GM18505 (cell line): ENCODE measurements at regions not wholly inside any gene's neighbourhood (a gene's known extent, or its start where the extent isn't known, plus 50 kb on each side); places are given as distances from the start of the nearest gene placed in this dataset.

Experiments
- ATAC-seq: cut with Tn5 transposase; IDR thresholded peaks from one replicate; pipeline ENCODE4 v1.9.1; 2021; ENCODE audit not compliant: unreplicated experiment
- POLR2A ChIP-seq: IDR thresholded peaks from 4 replicates; pipeline ENCODE4 v1.6.1; 2011; ENCODE audit warnings: borderline replicate concordance; ENCODE audit not compliant: insufficient read depth, insufficient read length; ENCODE audit errors: extremely low read depth

DNA sequence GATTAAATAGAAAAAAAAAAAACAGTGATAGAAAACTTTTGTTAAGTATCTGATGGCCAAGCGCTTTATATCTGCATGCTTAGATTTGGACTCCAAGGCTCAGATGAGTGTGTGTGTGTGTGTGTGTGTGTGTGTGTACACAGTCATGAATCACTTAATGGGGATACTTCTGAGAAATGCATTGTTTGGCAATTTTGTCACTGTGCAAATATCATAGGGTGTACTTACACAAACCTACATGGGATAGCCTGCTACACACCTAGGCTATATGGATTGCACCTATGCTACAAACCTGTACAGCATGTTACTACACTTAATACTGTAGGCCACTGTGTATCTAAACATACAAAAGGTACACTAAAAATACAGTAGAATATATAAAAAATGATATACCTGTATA lies 635.6 kb upstream of the NUDT12 start:
- ATAC-seq, result no peak
- TF ChIP-seq POLR2A, result no peak

DNA sequence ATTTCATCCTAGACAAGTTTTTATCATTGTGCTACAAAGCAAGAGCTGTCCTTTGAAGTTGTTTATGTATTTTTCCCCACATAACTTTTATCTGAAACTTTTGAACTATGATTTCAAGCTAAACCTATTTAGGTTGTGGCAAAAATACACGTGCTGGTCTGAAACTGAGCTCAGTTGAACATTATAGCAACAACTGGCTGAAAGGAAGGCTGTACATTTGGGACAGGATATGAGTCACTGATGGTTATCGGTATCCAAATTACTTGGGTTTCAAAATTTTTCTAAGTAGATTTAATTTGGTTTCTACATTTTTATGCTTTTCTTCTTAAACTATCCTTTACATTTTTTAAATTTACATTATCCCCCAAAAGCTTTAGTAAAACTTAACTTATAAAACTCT lies 627.3 kb upstream of the NUDT12 start:
- TF ChIP-seq POLR2A, result no peak
- ATAC-seq, result no peak

DNA sequence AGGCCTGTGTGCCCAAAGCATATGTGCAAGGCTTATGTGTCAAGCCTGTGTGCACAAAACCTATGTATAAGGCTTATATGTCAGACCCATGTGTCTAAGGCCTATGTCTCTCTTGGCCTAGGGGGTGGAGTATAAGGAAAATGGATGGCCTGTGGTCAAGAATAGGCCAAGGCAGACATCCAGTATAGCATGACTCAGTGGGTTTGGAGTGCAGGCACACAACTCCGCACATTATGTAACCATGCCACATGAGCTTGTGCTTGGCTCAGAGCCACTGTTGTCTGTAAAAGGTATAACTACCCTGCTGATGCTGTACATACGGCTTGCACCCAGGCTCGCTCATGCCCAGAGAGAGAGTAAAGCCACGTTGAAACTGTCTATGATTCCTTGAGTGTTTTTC lies 626.4 kb upstream of the NUDT12 start:
- no peak for TF ChIP-seq POLR2A
- ATAC-seq, result no peak

DNA sequence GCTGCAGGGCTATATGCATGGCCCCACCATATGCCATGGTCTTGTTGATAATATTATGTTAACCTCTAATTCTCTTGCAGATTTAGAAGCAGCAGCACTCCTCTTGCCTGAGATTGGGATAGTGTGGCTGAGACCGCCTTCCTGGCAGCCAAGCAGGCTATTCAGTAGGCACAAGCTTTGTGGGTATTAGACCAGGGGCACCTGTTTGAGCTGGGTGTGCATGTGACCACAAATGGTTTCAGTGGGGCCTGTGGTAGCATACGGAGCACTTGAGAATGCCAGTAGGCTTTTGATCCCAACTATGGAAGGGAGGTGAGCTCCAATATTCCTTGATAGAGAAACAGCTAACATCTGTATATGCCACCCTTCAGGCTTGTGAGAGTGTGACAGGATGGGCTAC lies 625.1 kb upstream of the NUDT12 start:
- ATAC-seq, result no peak
- no peak for TF ChIP-seq POLR2A

DNA sequence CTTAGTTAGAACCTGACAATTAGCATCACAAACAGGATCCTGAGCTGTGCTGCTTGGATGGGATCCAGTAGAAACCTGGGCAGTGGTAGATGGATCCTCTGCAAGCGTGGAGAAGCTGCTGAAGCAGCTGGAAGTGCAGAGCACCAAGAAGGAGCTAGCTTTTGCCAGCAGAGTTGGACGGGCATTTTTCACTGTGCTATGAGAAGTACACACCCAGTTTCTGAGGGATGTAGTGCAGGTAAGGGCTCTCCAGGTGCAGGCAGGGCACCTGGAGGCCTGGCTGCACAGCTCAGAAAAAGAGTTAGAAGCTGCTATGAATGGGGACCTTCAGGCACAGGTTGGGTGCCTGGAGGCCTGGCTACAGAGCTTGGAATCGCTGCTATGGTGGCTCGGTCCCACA lies 623.9 kb upstream of the NUDT12 start:
- TF ChIP-seq POLR2A, result no peak
- no peak for ATAC-seq

DNA sequence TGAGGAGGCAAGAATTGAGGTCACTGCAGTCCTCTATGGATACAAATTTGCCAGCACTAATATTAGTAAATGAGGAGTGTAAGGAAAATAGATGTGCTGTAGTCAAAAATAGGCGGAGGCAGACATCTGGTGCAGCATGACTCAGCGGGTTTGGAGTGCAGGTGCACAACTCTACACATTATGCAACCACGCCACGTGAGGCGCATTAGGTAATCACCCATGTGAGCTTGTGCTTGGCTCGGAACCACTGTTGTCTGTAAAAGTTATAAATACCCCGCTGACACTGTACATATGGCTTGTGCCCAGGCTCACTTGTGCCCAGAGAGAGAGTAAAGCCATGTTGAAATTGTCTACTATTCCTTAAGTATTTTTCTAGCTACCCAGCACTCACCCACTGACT lies 623.5 kb upstream of the NUDT12 start:
- TF ChIP-seq POLR2A, result no peak
- no peak for ATAC-seq

DNA sequence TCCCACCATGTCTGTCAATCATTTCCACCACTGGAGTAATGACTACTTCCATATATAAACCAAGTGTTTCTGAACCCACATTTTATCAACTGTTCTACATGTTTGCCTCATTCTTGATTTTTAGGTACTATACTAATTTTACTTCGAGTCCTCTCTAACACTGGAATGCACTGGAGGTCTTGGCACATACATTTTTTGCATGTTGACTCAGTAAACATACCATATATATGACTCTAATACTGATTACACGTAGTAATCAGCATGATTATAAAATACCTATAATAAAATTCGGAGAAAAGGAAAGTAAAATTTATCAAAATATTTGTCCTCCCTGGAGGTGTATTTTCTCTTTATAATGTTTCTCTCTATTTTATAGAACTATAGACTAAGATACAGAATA lies 621.7 kb upstream of the NUDT12 start:
- ATAC-seq, result no peak
- TF ChIP-seq POLR2A, result no peak

DNA sequence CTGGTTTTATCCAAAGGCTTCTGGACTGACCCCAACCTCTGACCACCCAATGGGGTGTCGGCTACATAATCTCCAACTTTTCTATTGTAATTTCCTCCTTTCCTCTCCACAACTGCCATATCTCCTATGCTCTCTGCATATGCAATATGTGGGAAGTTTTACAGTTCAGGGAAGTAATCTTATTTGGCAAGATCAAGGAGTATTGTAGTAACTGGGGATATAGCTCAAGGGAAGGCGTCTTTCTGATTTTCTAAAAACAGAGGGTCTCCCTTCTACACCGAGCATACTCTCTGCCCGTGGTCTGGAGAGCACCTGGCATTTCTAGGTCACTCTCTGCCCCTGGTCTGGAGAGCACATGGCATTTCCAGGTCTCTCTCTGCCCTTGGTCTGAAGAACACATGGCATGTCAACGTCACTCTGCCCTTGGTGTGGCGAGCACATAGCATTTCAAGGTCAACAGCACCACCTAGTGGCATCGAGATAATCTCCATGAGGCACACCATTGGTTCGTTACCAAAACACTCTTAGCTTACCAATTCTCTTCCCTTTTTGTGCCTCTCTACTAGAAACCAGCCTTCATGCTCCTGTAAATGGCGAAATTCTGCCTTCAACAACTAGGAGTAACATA lies 616.4 kb upstream of the NUDT12 start:
- peak; percentile 91 for ATAC-seq
- no peak for TF ChIP-seq POLR2A

DNA sequence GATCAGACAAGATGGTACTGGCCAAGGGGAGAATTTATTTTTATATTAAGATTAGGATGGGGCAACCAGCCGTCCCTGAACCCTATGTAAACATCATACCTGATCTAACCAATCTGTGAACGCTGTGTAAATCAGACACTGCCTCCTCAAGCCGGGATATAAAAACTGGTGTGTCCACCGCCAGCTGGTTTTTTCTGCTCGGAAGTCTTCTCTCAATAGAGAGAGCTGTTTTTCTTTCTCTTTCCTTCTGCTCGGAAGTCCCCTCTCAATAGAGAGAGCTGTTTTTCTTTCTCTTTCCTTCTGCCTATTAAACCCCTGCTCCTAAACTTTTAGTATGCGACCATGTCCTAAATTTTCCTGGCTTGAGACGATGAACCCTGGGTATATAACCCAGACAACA lies 615.5 kb upstream of the NUDT12 start:
- TF ChIP-seq POLR2A, result no peak
- no peak for ATAC-seq

DNA sequence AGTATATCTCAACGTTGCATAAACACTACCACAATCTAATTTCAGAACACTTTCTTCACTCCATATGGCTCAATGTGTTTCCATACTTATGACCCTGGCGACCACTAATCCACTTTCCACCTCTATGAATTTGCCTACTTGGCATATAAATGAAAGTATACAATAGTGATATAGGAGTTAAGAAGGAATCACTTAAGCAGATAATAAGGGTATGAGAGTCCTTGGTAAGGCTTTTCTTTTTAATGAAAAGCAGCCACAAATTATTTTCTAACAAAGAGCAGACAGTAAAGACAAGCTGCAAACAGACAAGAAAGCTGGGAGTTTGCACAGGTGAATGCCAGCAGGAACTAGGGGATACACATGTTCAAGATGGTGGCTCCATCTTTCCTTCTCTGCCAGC lies 615.1 kb upstream of the NUDT12 start:
- no peak for ATAC-seq
- no peak for TF ChIP-seq POLR2A

DNA sequence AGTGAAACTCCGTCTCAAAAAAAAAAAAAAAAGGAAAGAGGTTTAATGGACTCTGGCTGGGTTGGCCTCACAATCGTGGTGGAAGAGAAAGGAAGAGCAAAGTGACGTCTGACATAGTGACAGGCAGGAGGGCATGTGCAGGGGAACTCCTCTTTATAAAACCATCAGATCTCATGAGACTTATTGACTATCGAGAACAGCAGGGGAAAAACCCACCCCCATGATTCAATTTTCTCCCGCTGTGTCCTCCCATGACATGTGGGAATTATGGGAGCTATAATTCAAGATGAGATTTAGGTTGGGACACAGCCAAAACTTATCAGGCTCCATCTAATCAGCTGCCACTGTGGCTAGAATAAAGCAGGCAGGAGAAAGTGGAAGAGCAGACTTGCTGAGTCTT lies 610.4 kb upstream of the NUDT12 start:
- ATAC-seq, result no peak
- TF ChIP-seq POLR2A, result no peak

DNA sequence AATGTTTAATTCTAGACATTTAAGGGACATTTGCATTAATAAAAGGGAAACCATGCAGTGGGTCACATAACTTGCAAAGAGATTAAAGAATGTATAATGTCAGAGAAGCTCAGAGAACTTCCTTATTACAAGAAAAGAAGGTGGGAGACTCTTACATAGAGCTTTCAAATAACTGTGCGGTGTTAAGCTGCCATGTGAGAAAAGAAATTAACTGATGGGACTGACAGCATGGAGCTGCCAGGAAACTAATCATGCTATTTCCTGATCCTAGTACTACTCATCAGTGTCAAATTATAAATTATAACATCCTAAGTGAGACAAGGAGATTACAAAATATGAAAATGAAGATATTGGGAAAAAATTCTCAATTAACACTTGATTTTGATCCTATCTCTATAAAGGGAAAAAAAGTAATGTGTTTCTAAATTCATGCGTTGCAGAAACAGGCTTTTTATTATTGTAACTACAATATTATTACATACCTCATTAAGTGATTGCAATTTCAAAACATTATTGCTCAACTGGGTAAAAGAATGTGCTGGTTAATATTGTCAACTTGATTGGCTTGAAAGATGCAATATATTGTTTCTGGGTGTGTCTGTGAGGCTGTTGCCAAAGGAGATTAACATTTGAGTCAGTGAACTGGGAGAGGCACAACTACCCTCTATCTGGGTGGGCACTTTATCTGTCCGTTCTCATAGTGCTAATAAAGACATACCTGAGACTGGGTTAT lies 609.5 kb upstream of the NUDT12 start:
- no peak for ATAC-seq
- TF ChIP-seq POLR2A, result no peak

DNA sequence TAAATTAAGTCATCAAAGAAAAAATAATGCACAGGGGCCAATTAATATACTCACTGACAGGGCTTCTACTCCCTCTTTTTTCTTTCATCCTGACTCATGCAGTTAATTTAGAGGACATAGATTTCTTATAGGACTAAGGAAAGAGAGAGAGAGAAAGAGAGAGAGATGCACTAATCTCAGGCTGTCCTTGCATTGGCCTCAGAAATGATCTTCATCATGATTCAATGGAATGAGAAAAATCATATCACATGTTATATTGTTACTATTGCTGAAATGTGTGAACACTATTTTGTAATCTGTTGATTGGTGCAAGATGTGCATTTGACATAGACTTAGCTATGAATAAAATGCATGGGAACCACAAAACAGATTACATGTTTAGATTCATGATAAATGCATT lies 608.3 kb upstream of the NUDT12 start:
- TF ChIP-seq POLR2A, result no peak
- ATAC-seq, result no peak

DNA sequence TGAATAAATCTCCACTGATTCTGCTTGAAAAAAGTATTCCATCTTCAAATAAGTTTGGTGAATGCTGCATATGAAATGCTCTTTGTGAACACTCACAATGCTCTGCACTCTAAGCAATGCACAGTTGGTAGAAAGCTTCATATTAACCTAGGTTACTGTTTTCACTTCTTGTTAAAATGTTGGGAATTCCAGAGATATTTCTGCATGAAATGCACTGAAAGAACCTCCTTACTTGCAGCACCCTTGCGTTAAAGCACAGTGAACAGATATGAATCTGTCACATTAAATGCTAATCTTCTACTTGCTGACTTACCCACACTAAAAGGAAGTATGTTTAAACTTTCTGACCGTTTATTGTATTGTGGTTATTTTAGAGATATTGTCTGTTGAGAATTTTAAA lies 584.1 kb upstream of the NUDT12 start:
- no peak for ATAC-seq
- no peak for TF ChIP-seq POLR2A
